Neural crest cell (in vitro differentiated cells): ENCODE measurements at regions not wholly inside any gene's neighbourhood (a gene's known extent, or its start where the extent isn't known, plus 50 kb on each side); places are given as distances from the start of the nearest gene placed in this dataset.

Experiments
- DNase-seq: peaks from one replicate; pipeline ENCODE4 v3.0.0; 2021; ENCODE audit warnings: low read depth, mixed read lengths, low spot score
- H3K27ac Mint-ChIP-seq: one replicate; pipeline ENCODE4 v1.8.0; 2021; ENCODE audit warnings: mild to moderate bottlenecking, mixed read lengths; ENCODE audit not compliant: unreplicated experiment
- H3K27me3 Mint-ChIP-seq: 2 replicates; pipeline ENCODE4 v1.8.0; 2021; ENCODE audit warnings: low read depth, mild to moderate bottlenecking, mixed read lengths
- H3K36me3 Mint-ChIP-seq: 2 replicates; pipeline ENCODE4 v1.8.0; 2021; ENCODE audit warnings: low read depth, mild to moderate bottlenecking, mixed read lengths
- H3K4me1 Mint-ChIP-seq: 2 replicates; pipeline ENCODE4 v1.8.0; 2021; ENCODE audit warnings: mixed read lengths
- H3K4me3 Mint-ChIP-seq: one replicate; pipeline ENCODE4 v1.8.0; 2021; ENCODE audit warnings: mild to moderate bottlenecking, mixed read lengths
- H3K9me3 Mint-ChIP-seq: 2 replicates; pipeline ENCODE4 v1.8.0; 2021; ENCODE audit warnings: mixed read lengths
- CTCF ChIP-seq: fragments of 200-600 bp; sonication (generic); conservative IDR thresholded peaks from 2 replicates; pipeline ENCODE4 v1.5.0; 2021; ENCODE audit warnings: antibody characterized with exemption, mild to moderate bottlenecking

GRCh38 chr7:142412551-142413193 lies 154.8 kb upstream of the PRSS58 start:
- TF ChIP-seq CTCF: peak; percentile 67
- H3K9me3 Mint-ChIP-seq: peaks cover 3% of the 10 kb centered on the region
- no peak overlapping the region for H3K27ac Mint-ChIP-seq
- H3K36me3 Mint-ChIP-seq: no peaks in the 10 kb centered on the region
- H3K4me1 Mint-ChIP-seq: no peaks in the 10 kb centered on the region
- H3K4me3 Mint-ChIP-seq: no peak overlapping the region
- peak; percentile 25 for DNase-seq
- no peaks in the 10 kb centered on the region for H3K27me3 Mint-ChIP-seq

GRCh38 chr7:142409471-142409870 lies 151.6 kb upstream of the PRSS58 start:
- Mint-ChIP-seq H3K27ac (no peak overlapping the region), H3K9me3 (peaks cover 3% of the 10 kb centered on the region), H3K4me3 (no peak overlapping the region), H3K36me3 (no peaks in the 10 kb centered on the region), H3K4me1 (no peaks in the 10 kb centered on the region), H3K27me3 (no peaks in the 10 kb centered on the region)
- no peak for TF ChIP-seq CTCF
- DNase-seq: no peak

GRCh38 chr7:142408794-142409193 lies 150.9 kb upstream of the PRSS58 start:
- Mint-ChIP-seq H3K4me3 (no peak overlapping the region), H3K4me1 (no peaks in the 10 kb centered on the region), H3K9me3 (peaks cover 3% of the 10 kb centered on the region), H3K36me3 (no peaks in the 10 kb centered on the region), H3K27me3 (no peaks in the 10 kb centered on the region), H3K27ac (no peak overlapping the region)
- no peak for DNase-seq
- no peak for TF ChIP-seq CTCF

- Mint-ChIP-seq H3K27me3 (no peaks in the 10 kb centered on the region), H3K9me3 (peaks cover 3% of the 10 kb centered on the region), H3K4me3 (no peak overlapping the region), H3K27ac (no peak overlapping the region), H3K36me3 (no peaks in the 10 kb centered on the region), H3K4me1 (no peaks in the 10 kb centered on the region)
- no peak for TF ChIP-seq CTCF
- DNase-seq: no peak
Observed at GRCh38 chr7:142407939-142408570, 150.2 kb upstream of the PRSS58 start.

- H3K4me3 Mint-ChIP-seq: no peak overlapping the region
- peaks cover 14% of the 10 kb centered on the region for H3K27me3 Mint-ChIP-seq
- H3K4me1 Mint-ChIP-seq: no peaks in the 10 kb centered on the region
- no peak for TF ChIP-seq CTCF
- no peak for DNase-seq
- no peaks in the 10 kb centered on the region for H3K9me3 Mint-ChIP-seq
- H3K36me3 Mint-ChIP-seq: no peaks in the 10 kb centered on the region
- no peak overlapping the region for H3K27ac Mint-ChIP-seq
Observed at GRCh38 chr7:142405122-142405765, 147.4 kb upstream of the PRSS58 start.
